KBM-7 (cell line): ENCODE measurements at regions not wholly inside any gene's neighbourhood (a gene's known extent, or its start where the extent isn't known, plus 50 kb on each side); places are given as distances from the start of the nearest gene placed in this dataset.
"Not testable (repeated sequence)": the region's sequence is repeated elsewhere in the genome, so short reads cannot be mapped to it uniquely, and the experiment has no call there.

Experiments used
- DNase-seq: peaks from one replicate; pipeline ENCODE4 v3.0.0-alpha.2; 2015
- in situ Hi-C: fragments of 300-500 bp; cut with MboI; formaldehyde crosslinking; loops from 2 replicates; pipeline ENCODE4 v1.14.3; 2020; ENCODE audit warnings: low sequenced_read_pairs, low pct_unique_long_range_greater_than_20kb, mixed read lengths

DNA sequence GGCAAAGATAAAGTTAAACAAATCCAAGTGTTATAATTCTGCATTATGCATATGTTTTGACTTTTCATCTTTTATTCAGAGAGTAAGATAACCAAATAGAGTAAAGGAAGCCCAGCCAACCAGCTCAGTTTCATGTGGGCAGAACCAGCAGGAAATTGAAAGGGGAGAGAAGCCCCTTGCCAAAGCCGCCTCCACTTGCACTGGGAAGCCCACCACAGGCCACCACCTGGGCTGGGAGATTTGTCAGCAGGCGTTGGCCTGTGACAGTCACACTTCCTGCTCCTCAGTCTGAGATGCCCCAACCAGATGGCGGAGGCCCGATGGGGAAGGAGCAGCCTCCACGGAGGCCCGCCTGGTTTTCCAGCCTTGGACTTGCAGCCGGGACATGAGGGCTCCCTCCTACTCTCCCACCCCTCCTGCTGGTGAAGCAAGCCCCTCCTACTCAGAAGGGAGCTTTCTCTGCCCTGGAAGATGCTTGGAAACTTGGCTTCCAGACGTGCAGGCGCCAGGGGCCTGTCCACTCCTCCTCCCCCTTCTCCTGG, 166.8 kb upstream of the SULF2 start:
- DNase-seq: no peak
- in situ Hi-C loops: no loop called here

DNA sequence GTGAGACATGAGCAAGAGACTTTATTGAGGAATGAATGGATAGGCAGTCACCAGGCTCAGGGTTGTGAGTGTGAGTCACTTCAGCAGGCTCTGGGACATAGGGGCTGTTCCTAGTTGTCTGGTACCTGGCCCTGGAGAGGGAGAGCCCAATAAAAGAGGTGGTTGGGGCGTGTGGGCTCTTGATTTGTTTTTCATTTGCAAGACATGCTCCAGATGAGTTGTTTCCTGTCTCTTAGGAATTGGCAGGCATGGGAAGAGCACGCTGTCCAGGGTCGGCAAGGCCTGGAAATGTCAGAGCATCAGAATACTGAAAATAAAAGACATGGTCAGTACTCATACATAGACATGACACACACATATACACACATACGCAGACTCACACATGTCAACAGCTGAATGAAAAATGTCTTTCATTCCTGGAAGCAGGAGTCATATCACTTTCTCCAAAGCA, 166.3 kb upstream of the SULF2 start:
- DNase-seq: no peak
- in situ Hi-C loops: no loop called here

DNA sequence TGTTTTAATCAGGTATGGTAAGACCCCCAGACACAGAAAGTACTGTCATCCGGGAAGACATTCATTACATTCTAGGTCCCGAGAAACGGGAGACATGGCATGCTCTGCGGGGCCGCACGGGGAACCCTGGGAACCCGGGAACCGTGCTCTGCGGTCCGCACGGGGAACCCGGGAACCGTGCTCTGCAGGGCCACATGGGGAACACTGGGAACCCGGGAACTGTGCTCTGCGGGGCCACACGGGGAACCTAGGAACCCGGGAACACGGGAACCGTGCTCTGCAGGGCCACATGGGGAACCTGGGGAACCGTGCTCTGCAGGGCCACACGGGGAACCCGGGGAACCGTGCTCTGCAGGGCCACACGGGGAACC, 165.6 kb upstream of the SULF2 start:
- in situ Hi-C loops: no loop called here
- no peak for DNase-seq

DNA sequence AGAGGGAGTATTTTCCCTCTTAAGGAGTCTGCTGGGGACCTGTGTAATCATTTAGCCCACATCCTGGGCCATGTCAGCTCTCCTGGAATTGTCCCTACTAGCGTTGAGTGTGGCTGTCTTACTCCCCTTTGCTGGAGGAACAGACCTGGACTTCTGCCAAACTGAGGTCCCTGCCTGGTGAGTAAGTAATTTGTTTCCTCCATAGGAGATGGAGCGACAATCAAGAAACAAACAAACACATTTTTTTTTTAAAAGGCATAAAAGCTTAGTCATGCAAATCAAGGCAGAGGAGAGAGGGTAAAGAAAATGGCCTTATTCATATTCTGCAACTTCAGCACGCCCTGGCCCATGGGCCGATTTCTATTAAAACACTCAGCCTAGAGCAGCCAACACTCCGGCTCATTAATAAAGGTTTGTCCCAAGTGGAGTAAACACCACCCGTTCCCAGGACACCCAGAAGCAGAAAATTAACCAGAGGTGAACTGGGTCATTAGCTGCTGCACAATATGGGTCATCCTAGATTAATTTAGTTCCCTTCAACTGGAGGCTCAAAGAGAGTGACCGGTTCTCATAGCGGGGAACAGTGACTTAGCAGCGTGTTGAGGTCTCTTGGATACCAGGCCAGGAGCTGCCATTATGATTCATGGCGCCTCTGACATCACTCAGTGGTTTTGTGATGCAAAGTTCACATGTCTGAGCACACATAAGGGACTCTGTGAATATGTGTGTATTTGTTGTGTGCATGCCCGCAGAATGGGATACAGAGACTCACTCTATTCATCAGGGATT, 165.0 kb upstream of the SULF2 start:
- no peak for DNase-seq
- in situ Hi-C loops: no loop called here

DNA sequence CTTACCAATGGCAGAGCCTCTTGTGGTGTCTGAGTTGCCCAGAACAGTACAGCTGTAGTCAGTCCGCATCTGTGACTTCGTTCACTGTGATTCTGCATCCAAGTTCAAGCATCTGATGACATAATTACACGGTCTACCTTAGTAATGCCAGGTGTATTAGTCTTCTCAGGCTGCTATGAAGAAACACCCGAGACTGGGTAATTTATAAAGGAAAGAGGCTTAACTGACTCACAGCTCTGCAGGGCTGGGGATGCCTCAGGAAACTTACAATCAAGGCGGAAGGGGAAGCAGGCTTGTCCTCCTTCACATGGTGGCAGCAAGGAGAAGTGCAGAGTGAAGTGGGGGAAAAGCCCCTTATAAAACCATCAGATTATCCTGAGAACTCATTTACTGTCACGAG, 163.9 kb upstream of the SULF2 start:
- DNase-seq: no peak
- in situ Hi-C loops: no loop called here

DNA sequence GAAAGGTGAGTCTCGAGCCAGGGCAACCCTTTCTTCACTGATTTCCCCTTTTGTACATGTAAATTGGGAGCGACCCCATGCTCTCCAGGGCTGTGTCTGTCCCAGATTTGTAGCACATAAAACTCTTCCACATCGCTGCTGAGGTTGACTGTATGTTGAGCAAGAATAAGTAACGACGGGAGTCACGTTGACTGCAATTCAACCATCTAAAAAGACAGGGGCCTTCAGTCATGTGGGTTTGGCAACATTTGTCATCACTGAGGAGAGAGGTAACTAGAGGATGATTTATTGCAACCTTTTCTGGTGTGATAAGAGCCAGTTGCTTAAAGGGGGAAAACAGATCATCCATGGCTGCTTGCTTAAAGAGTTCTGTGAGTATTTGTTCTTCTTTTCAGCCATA, 159.4 kb upstream of the SULF2 start:
- no peak for DNase-seq
- in situ Hi-C loops: no loop called here

DNA sequence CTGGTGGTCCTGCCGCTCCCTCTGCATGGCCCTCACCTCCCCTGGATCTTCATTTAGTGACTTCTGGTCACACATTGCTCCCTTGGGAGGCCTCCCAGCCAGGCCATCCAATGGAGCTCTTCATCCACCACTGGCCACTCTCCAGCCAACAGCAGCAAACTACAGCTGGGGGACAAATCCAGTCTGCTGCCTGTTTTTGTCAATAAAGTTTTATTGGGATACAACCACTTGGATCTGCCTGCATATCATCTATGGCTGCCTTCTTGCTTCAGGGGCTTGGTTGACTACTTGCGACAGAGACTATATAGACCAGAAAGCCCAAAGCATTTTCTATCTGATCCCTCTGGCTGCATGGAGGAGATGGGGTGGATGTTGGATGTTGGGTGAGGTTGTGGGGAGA, 156.6 kb upstream of the SULF2 start:
- in situ Hi-C loops: no loop called here
- DNase-seq: no peak

DNA sequence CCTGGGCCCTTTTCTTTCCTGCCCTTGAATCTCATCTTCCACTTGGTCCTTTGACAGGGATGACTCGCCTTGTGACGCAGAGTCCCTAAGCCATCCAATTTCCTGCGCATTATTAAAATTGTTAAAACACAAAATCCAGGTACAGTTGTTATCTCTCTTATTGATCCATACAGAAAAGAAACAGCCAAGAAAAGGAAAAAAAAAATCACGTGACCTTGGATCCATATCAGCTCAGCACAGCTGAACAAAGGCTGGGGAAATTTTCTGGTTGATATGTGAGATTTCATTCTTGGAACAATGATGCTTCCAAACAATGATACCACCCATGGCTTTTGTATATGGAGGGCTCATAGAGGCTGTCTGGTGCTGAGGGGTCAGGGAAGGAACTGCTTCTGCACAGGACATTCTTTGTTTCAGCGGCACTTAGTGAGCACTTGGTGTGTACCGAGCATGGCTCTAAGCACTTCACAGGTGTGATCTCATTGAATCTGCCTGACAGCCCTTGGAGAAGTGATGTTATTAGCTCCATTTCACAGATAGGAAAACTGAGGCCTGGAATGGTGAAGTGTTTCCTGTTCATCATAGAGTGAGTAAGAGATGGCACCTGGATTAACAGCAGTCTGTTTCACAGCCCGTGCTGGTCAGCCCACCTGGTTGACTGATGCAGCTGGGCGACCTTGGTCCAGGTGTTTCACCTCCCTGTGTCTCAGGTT, 155.0 kb upstream of the SULF2 start:
- in situ Hi-C loops: no loop called here
- DNase-seq: no peak

DNA sequence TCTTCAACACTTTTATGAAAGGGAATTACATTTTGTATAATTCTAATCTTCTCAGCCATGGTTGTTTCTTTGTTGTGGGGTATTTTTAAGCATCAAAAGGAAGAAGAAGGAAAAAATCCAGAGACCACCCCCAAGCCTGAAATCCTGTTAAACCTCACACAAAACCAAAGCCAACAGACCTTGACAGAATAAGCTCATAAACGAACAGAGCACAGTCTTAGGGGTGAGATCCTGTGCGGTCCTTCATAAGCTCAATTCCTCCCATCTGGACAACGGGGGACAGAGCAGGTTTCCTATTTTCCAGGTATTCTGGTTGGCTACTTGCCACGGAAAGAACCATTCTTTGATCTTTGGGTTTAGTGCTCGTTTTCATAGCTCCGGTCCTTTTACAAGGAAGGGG, 151.3 kb upstream of the SULF2 start:
- DNase-seq: no peak
- in situ Hi-C loops: no loop called here

DNA sequence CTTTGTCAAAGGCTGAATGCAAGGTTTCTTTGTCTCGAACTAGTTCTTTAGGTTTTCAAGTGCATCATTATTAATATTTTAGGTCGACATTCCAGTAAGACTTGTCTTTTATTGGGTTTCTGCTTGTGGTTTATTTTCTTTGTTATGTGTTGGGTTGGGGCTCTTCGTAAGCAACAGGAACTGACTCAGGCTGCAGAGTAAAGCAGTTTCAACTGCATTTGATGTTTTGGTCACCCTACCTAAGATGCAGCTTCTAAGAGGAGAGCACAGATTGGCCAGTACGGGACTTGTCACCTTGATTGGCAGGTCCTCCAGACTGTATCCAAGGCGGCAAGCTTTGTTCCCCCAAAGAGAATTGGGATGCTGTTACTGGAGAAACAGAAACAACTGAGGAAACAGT, 149.5 kb upstream of the SULF2 start:
- DNase-seq: no peak
- in situ Hi-C loops: no loop called here

DNA sequence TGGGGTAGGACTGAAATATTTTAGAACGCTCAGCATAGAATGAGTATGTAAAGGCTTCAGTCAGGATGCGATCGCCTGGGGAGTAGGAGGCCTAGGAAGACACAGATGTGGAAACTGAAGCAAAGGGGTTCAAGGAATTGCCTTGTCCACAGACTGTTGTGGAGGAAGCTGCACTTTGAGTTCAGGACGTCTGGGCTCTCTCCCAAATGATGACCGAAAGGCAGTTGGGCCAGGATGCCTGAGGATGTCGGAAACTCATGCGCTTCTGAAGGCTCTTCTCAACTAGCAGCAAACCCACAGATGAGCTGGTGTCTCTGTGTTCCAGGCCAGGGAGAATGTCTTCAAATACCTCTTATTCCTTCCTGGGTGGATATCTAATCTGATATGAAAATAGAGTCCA, 146.2 kb upstream of the SULF2 start:
- in situ Hi-C loops: no loop called here
- DNase-seq: no peak

DNA sequence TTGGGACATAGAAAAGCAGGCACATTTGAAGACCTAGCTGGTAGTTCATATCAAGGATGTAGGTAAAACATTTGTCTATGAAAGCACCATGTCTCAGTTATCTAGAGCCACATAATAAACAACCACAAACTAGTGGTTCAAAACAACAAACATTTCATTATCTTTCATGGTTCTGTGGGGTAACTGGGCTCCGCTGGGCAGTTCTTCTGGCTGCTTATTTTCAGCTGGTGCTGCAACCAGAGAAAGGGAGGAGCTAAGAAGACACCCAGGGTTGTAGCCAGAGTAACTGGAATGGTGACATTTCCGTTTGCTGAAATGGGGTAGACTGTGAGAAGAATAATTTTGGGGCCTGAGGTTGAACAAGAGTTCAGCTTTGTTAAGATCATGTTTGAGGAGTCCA, 145.7 kb upstream of the SULF2 start:
- in situ Hi-C loops: no loop called here
- DNase-seq: no peak

DNA sequence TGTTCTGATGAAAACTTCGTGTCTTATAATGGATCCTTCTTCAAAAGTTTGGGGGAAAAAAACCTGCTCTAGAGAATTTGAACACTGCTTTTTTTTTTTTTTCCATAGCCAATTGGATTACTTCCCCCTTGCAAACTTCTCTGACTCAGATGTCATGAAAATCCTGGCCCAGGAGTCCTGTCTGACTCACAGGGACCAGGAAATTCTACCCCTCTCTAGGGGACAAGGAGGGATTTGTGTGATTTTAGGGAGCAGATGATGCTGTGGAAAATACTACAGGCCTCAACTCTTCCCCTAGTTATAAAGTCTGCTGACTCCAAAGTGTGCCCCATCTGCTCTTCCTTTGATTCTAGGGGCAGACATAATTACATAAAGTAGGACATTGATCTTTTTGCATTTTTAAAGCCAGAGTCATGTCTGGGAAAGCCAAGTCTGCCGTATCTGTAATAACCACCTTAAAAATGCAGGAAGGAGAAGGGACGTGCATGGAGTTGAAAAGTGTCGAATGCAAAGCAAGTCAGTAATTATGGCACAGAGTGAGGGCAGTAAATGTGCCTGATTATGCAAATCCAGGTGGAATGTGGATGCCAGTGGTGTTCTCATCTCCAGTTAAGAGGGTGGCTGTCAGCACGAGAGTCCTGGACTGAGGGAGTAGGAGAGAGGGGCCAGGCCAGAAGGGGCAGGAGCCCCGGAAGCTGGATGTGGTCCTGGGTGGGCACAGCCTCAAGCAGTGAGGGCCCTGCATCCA, 144.3 kb upstream of the SULF2 start:
- in situ Hi-C loops: no loop called here
- DNase-seq: no peak

DNA sequence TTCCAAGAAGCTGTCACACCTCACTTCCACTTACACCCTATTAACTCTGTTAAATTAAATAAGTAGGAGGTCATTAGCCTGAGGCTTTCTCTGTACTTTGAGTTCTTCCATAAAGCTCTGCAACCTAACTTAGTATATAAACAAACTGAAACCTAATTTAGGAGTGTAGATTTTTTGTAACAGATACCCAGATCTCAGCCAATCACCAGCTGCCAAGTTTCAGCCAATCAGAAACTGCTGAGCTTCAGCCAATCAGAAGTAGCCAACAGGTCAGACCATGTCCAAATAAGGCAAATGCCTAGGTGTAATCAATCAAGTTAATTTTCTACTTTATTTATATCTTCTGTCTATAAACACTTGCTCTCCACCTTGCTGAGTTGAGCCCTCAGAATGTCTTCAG, 142.7 kb upstream of the SULF2 start:
- in situ Hi-C loops: no loop called here
- no peak for DNase-seq

DNA sequence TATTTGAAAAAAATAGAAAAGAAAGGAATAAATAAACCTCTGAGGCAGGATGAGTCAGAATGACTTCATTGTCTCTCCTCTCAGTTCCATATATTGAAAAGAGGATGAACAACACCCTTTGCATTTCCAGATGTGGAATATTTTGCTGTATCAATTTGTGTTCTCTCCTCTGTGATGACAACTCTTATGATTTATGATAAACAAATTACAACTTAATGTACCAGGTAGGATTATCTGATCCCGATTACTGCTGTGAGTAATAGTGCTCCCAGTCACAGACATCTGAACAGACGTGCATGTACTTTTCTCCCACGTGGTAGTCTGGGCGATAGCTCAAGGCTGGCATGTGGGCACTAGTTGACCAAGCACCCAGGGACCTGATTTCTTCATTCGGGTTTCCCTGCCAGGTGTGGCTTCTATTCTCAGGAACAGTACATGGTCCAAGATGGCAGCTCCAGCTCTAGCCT, 142.1 kb upstream of the SULF2 start:
- in situ Hi-C loops: no loop called here

DNA sequence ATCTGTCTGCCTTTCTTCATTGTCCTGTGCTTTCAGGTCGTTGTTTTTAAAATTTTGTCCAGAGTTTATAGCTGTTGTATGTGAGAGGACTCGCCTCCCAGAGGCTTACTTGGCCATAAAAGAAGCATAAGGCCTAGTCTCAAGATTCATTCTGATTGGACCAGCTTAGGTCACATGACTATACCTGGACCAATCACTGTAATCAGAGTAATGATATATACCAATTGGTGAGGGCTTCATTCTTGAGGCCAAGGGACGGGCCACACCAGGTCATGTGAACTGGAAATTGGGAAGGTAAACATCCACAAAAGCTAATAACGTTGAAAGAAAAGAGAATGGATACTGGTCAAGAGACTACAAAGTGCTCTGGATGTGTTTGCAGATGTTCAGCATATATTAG, 141.4 kb upstream of the SULF2 start:
- in situ Hi-C loops: no loop called here
- no peak for DNase-seq

More for the DNA sequence above, 142.1 kb upstream of the SULF2 start:
- no peak for DNase-seq

DNA sequence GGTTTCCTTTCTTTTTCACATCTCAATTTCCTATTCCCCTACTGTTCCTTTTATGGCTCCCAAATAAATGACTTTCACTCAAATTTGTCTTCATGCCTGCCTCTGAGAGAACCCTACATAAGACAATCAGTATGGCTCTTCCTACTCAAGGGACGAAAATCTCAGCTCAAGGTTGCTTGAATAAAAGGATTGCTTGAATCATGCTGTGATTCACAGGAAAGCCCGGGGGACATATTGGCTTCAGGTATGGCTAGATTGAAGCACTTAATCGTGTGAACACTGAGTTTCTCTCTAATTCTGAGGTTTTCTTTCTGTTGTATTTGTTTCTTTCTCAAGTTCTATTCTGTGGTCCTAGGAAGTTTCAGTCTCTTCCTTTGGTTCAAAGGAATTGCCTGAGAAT, 140.3 kb upstream of the SULF2 start:
- in situ Hi-C loops: no loop called here
- no peak for DNase-seq

DNA sequence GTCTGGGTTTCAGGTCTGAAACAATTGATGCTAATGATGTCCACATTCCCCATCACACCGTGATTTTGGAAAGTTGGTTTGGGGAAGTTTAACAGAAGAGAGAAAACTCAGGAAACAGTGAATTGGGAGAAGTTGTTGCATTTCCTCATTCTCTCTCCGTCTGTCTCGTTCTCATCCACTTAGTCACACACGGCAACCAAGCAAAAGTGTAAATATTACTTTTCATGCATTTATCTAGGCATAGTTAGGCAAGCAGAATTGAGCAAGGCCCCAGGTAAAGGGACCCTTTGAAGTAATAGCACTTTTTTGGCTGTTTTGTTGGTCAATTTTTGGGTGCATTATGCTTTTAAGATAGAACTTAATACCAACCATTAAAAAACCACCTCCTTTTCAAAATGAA, 137.0 kb upstream of the SULF2 start:
- no peak for DNase-seq
- in situ Hi-C loops: no loop called here

DNA sequence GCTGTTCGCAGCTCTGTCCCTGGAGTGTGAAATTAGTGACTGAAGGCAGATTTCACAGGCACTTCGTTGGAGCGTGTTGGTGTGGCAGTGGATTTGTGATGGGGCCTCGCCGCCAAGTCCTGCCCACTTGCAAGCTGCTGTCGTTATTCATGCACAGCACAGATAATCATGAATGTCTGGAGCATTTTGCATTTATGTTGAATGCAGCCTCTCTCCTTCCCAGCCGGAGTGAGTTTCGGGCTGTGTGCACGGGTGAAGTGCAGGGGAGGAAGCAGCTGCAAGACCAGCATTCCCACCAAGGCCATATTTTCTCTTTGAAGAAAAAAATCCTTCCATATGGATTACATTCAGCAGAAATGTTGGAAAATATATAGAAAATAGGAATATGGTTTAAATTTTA, 136.5 kb upstream of the SULF2 start:
- DNase-seq, in situ Hi-C loops: not testable (repeated sequence)

DNA sequence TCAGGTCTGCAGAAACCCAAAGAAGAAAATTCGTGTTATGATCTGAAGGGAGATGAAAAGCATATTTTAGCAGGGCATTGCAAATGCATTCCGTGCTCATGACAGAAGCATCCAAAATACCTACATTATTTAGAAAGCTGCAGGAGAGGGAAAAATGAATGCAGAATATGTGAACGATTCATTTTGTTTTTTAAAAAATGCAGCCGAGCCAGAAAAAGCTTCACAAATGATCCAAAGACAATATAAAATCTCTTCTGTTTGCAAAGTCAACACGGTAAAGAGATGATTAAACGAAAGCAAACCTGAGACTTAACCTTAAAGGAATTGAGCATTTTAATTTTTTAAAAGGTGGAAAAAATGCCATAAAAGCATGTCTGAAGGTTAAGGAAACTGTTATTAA, 136.1 kb upstream of the SULF2 start:
- in situ Hi-C loops: no loop called here
- no peak for DNase-seq
